HG03378 (cell line): ENCODE measurements at regions not wholly inside any gene's neighbourhood (a gene's known extent, or its start where the extent isn't known, plus 50 kb on each side); places are given as distances from the start of the nearest gene placed in this dataset.

Experiments used
- ATAC-seq: cut with Tn5 transposase; IDR thresholded peaks from one replicate; pipeline ENCODE4 v1.9.1; 2021; ENCODE audit warnings: mild to moderate bottlenecking, moderate library complexity; ENCODE audit not compliant: unreplicated experiment

DNA sequence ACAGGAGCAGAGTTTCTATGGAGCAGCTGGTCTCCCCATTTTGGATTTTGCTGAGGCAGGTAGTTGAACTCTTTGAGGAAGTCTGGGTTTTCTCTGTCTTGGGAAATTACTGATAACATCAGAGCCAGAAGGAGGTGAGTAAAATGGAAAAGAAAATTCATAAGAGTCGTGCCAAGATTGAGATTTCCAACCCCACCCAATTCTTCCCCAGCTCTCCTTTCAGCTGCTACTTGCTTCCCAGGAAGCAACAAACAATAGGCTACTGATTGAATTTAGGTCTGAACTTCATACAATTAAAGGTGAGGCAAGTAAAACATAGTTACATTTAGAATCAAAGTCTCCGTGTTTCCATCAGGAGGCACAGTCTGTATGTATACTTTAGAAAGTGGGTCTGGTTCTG, 54.6 kb upstream of the EOLA2 start:
- no peak for ATAC-seq

DNA sequence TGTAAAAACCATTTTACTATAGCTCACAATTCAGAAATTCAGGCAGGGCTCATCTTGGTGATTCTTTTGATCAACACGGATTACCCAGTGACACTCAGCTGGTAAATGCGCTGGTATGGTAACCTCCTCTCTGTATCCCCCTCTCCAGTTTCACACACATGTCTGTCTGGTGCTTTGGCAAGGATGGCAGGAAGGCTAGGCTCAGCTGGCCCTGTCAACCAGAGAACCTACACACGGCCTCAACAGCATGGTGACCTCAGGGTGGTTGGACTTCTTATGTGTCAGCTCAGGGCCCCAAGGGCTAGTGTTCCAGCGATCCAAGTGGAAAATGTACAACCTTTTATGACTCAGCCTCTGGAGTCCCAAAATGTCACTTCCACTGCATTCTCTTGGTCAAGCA, 55.7 kb upstream of the EOLA2 start:
- no peak for ATAC-seq

- ATAC-seq = no peak
Observed at GRCh38 chrX:149996515-149996914, 58.2 kb upstream of the EOLA2 start.

- no peak for ATAC-seq
Observed at GRCh38 chrX:150005027-150005426, 66.7 kb upstream of the EOLA2 start.

- ATAC-seq = no peak
Observed at GRCh38 chrX:150007356-150007755, 69.1 kb upstream of the EOLA2 start.

- ATAC-seq = no peak
Observed at GRCh38 chrX:150012647-150013381, 74.5 kb upstream of the EOLA2 start.

GRCh38 chrX:150014525-150014924, 76.2 kb upstream of the EOLA2 start:
- ATAC-seq = no peak

- no peak for ATAC-seq
Observed at GRCh38 chrX:150017868-150018267, 79.6 kb upstream of the EOLA2 start.

- ATAC-seq = no peak
Observed at GRCh38 chrX:150018931-150019361, 80.7 kb upstream of the EOLA2 start.

GRCh38 chrX:150028692-150029091, 90.4 kb upstream of the EOLA2 start:
- peak; percentile 71 for ATAC-seq

- no peak for ATAC-seq
Observed at GRCh38 chrX:150032742-150033141, 94.5 kb upstream of the EOLA2 start.

GRCh38 chrX:150034788-150035187, 96.5 kb upstream of the EOLA2 start:
- ATAC-seq = no peak

- ATAC-seq = no peak
Observed at GRCh38 chrX:150035531-150035930, 97.2 kb upstream of the EOLA2 start.

GRCh38 chrX:150036181-150036580, 97.9 kb upstream of the EOLA2 start:
- no peak for ATAC-seq

- ATAC-seq = no peak
Observed at GRCh38 chrX:150036641-150037040, 98.3 kb upstream of the EOLA2 start.

DNA sequence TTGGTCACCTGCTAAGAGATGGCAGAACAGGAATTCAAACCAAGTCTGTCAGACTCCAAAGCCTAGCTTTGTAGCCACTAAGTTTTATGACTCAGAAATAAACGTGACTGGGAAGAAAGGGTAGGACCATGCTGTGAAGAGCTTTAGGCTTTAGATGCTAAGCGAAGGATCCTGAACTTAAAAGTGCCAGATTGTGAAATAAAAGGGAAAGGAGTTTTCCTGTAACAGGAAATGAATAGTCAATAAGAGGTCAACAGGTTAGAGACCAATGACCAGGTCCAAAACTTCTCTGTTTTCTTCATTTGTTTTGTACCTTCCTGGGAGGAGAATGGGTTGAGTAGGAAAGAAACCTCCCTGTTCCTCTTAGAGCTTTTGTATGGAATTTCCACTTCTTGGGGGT, 98.8 kb upstream of the EOLA2 start:
- ATAC-seq = no peak

DNA sequence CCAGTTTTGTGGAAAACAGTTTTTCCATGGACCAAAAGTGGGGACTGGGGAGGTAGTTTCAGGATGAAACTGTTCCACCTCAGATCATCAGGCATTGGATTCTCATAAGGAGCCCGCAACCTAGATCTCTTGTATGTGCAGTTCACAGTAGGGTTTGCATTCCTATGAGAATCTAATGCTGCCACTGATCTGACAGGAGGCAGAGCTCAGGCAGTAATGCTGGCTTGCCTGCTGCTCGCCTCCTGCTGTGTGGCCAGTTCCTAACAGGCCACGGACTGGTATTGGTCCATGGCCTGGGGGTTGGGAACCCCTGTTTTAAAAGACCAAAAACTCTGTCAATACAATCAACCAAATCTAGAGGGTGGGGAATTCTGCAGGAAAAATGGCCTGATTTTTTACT, 100.0 kb upstream of the EOLA2 start:
- ATAC-seq = no peak

- ATAC-seq = no peak
Observed at GRCh38 chrX:150038986-150039599, 100.8 kb upstream of the EOLA2 start.

DNA sequence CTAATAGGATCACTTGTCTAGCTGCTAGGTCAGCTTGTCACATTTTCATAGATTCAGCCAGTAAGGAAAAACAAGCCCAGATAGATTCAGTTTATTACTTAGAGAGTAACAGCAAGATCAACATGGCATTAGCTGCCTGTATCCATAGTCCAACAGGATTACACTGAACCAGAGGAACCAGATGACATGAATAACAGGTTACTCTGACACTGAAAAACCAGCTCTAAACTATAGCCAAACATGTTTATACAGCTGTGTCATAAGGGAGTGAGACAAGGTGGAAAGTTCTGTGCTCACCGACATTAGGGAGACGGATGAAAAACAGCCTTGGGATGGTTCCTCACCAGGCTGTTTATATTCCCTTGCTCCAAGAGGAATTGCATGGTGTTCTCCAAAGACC, 102.9 kb upstream of the EOLA2 start:
- ATAC-seq = no peak

GRCh38 chrX:150044556-150044955, 106.3 kb upstream of the EOLA2 start:
- no peak for ATAC-seq

DNA sequence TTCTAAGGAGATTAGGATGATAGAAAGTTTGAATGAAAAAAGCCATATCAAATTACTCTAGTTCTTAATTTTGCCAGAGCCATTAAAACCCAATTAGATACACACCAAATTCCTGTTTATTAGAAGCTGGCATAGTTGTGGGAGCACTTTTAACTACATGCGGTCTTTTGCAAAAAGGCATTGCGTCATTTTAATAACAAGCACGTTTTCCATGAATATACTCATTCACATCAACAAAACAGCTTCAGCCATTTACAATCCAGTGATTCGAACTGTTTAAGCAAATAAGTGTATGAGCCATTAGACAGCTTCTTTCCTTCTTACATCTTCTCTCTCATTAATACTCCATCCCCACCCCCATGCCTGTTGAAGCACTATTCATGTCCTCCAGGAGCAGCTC, 109.5 kb upstream of the EOLA2 start:
- no peak for ATAC-seq

DNA sequence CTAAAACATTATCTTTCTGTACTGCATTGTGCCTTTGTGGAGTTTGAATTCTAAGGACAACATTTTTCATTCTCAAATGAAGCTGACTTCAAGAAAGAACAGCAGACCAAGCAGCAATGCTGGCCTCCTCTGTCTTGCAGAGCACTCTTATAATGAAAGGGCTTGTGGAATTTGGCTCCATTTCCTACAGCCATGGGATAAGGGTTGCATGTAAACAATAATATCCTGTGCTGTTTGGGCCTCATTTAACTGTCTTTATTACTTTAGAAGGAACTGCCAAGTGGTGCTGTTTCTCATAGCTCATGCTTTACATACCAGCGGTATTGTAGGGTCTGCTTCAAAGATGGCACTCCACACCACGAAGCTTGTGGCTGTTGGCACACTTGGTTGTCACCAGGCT, 111.4 kb upstream of the EOLA2 start:
- ATAC-seq = no peak

GRCh38 chrX:150050387-150050786, 112.1 kb upstream of the EOLA2 start:
- no peak for ATAC-seq
